ENCODE measurements at regions not wholly inside any gene's neighbourhood (a gene's known extent, or its start where the extent isn't known, plus 50 kb on each side); places are given as distances from the start of the nearest gene placed in this dataset.

- DNase-seq: no peak
Measured at GRCh38 chr14:51145246-51145645, 50.3 kb upstream of the TRIM9 start.

- no peak for DNase-seq
Measured at GRCh38 chr14:51147183-51147582, 52.3 kb upstream of the TRIM9 start.

GRCh38 chr14:51155326-51155725 is 60.4 kb upstream of the TRIM9 start:
- DNase-seq: no peak

- peak; percentile 68 for DNase-seq
Measured at GRCh38 chr14:51157012-51157411, 62.1 kb upstream of the TRIM9 start.

- DNase-seq: no peak
Measured at GRCh38 chr14:51160871-51161270, 66.0 kb upstream of the TRIM9 start.

DNA sequence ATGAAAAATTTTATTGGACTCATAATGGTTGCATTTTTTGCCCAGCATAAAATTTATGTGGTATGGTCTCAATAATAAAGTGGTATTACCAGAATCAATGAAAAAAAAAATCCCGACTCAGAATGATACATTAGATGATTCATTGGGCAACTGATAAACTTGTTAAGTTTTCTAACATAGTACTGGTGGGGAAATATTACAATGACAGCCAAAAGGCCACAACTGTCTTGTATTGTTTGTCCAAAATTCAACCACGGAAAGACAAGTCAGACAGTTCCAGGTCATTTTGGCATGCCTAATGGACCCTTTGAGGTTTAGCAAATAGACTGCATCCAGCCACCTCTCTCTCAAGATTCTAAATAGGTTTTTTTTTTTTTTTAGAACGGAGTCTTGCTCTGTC is 70.5 kb upstream of the TRIM9 start:
- DNase-seq: no peak

DNA sequence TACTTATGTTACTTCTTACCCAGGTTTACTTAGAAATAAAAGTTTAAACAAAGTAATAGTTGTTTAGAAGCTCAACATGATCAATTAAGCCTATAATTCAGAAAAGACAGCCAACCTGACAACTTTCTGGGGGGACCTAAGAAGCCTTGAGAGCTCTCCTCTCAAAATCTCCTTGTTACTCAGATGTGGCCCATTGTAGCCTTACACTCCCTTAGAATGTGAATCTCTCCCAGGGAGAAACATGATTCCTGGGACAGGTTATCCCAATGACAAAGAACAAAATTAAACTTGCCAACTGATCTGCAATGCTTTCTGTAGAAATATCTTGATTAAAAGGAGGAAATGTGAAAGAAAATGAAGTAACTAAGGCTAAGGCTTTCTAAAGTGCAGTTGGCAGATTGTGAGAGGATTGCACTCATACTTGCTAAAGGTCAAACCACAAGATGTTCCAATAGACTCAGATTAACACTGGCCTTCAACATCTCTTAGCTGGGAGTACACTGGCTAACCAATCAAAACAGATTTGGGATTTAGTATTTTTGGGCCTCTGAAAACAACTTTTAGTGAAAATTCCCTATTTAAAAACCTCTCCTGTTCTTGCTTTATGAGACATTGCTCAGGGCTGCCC is 72.3 kb upstream of the TMX1 start:
- no peak for DNase-seq

GRCh38 chr14:51168215-51168613 is 71.8 kb upstream of the TMX1 start:
- no peak for DNase-seq

DNA sequence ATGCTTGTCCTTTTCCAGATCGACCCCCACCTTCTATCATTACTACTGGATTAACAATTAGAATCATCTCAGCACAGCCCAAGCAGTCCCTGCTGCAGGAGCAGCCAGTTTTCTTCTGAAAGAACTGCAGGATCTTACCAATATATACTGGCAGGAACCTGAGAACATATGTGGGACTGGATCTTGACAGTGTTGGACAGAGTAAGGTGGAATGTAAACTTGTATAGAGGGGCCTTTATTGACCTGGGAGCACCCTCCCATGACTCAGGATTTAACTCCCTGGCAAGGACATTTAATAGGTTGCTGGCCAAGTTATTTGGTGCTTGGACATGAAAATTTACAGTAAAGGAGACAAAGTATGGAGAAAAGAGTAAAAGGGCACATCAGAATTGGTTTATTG is 66.2 kb upstream of the TMX1 start:
- no peak for DNase-seq

DNA sequence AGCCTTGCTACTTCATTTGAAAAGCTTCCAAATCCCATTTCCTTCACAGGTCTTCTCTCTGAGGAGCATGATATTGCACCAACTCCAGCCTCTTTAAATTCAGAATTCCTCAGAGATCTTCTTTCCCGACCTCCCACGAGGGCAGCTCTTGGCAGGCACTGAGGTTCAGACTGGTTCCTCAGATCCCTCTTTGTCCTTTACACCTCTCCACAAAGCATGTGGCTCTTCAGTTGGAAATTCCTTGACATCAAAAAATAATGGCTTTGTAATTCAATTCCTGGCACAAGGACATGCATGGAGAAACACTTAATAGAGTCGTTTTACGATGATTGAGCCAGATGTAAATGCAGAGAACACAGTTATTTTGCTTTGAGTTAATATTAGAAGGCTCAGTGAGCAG is 63.2 kb upstream of the TMX1 start:
- DNase-seq: no peak

DNA sequence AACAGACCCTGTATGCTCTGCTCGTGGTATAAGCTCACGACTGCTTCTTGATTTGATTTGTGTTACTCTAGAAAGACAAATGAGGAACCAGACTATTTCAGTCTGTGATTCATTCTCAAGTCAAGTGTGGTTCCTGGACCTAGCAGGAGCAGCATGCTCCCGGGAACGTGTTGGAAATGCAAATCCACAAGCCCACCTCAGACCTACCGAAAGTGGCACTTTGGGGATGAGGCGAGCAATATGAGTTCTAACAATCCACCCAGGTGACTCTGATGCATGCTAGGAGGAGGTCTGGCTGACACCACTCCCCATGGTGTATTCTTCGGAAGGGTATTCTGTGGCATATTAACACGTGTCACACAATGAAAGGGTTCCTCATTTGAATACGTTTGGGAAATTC is 59.5 kb upstream of the TMX1 start:
- DNase-seq: no peak

GRCh38 chr14:51182131-51182565 is 57.9 kb upstream of the TMX1 start:
- DNase-seq: peak; percentile 70

GRCh38 chr14:51185180-51185579 is 54.9 kb upstream of the TMX1 start:
- DNase-seq: no peak

- DNase-seq: no peak
Measured at GRCh38 chr14:51185754-51186153, 54.3 kb upstream of the TMX1 start.

DNA sequence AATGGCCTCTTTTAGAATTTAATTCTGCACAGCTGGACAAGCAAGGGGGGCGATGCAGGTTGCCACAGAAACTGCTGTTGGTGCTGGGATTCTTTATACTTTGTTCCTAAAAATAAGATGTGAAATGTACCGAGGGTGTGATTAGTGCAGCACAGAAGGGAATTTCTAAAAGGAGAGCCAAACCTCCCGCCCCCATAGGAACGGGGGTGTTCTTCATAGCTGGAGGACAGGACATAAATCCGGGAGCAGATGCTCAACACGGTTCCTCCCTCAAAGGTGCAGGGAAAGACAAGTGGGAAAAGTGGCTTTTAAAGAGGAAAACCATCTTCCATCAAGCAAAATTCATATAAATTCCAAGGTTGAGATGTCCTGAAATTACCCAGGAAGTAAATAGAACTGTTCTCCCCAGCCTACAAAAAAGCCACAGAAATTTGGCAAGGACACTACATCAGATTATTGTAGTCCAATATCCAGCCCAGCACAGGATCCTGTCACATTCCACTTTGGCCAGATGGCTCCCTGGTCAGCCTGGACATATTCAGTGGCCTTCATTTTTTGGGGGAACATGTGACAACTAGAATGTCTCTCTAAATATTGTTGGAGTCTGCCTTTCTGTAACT is 51.4 kb upstream of the TMX1 start:
- DNase-seq: no peak

GRCh38 chr14:51189600-51190376 is 50.3 kb upstream of the TMX1 start:
- DNase-seq: no peak

Measured in NCI-H1694 (cell line).